HepG2 (cell line): ENCODE measurements at regions not wholly inside any gene's neighbourhood (a gene's known extent, or its start where the extent isn't known, plus 50 kb on each side); places are given as distances from the start of the nearest gene placed in this dataset.

Experiments
- MATR3 ChIP-seq: sonication (generic); formaldehyde crosslinking; IDR thresholded peaks from 2 replicates; pipeline ENCODE4 v1.4.0; 2020; ENCODE audit warnings: missing genetic modification reagents
- PHB2 ChIP-seq: fragments of 450-650 bp; IDR thresholded peaks from 2 replicates; pipeline ENCODE4 v1.6.1; 2018; ENCODE audit not compliant: partially characterized antibody
- PHF8 ChIP-seq: sonication (generic); formaldehyde crosslinking; IDR thresholded peaks from 2 replicates; pipeline ENCODE4 v1.5.0; 2020; ENCODE audit warnings: missing genetic modification reagents
- RARA ChIP-seq: IDR thresholded peaks from 2 replicates; pipeline ENCODE4 v1.6.1; 2016; ENCODE audit warnings: missing genetic modification reagents, missing compliant biosample characterization
- ZFY ChIP-seq: sonication (generic); formaldehyde crosslinking; IDR thresholded peaks from 2 replicates; pipeline ENCODE4 v1.4.0; 2020; ENCODE audit warnings: missing genetic modification reagents
- ZNF3 ChIP-seq: IDR thresholded peaks from 2 replicates; pipeline ENCODE4 v1.7.0; 2017; ENCODE audit warnings: inconsistent platforms
- ZNF367 ChIP-seq: sonication (generic); formaldehyde crosslinking; IDR thresholded peaks from 2 replicates; pipeline ENCODE4 v1.4.0; 2020; ENCODE audit warnings: missing genetic modification reagents, borderline replicate concordance
- ZNF382 ChIP-seq: sonication (generic); formaldehyde crosslinking; IDR thresholded peaks from 2 replicates; pipeline ENCODE4 v1.5.0; 2020; ENCODE audit warnings: missing genetic modification reagents, mild to moderate bottlenecking, borderline replicate concordance
- ZNF775 ChIP-seq: sonication (generic); formaldehyde crosslinking; IDR thresholded peaks from 2 replicates; pipeline ENCODE4 v1.4.0; 2020; ENCODE audit warnings: missing genetic modification reagents, mild to moderate bottlenecking, moderate library complexity, borderline replicate concordance
- TF ChIP-seq, protein P1 (sequence below): sonication (generic); formaldehyde crosslinking; IDR thresholded peaks from 2 replicates; pipeline ENCODE4 v1.4.0; 2020; ENCODE audit warnings: missing genetic modification reagents
- TF ChIP-seq, protein P2 (sequence below): IDR thresholded peaks from 2 replicates; pipeline ENCODE4 v1.6.1; 2018; ENCODE audit warnings: missing genetic modification reagents
- TF ChIP-seq, protein P3 (sequence below): sonication (generic); formaldehyde crosslinking; IDR thresholded peaks from 2 replicates; pipeline ENCODE4 v1.5.0; 2020; ENCODE audit warnings: mild to moderate bottlenecking, missing genetic modification reagents
- TF ChIP-seq, protein P4 (sequence below): IDR thresholded peaks from 2 replicates; pipeline ENCODE4 v1.6.1; 2016; ENCODE audit warnings: low read depth, missing genetic modification reagents, missing compliant biosample characterization
- TF ChIP-seq, protein P5 (sequence below), 2 experiments: sonication (generic) in 1 of 2; formaldehyde crosslinking in 1 of 2; IDR thresholded peaks; 2 replicates each; pipeline versions ENCODE4 v1.4.0 to v1.6.1; 2018 to 2020; ENCODE audit warnings: missing genetic modification reagents in 2 of 2, borderline replicate concordance in 1 of 2, low read depth in 1 of 2, mild to moderate bottlenecking in 1 of 2, missing biosample characterization in 1 of 2

DNA sequence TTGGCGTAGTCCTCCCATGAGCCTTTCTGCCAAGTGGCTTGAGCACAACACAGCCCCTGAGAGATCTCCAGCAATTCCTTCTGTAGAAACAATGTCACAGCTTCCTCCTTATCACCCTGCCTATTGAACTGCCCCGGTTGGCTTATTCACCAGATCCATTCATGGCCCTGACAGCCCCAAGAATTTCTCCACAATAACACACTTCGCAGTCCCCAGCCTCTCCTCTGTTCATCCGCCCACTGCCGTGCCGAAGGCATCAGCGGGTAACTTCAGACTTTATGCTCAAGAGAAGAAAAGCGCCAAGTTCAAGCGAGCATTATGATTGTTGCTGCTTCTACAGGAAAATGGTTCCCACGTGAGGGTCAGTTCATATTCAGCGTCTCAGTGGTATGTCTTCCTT is 403.9 kb downstream of the VPS13C start (continued):
- TF ChIP-seq, protein P1, sequence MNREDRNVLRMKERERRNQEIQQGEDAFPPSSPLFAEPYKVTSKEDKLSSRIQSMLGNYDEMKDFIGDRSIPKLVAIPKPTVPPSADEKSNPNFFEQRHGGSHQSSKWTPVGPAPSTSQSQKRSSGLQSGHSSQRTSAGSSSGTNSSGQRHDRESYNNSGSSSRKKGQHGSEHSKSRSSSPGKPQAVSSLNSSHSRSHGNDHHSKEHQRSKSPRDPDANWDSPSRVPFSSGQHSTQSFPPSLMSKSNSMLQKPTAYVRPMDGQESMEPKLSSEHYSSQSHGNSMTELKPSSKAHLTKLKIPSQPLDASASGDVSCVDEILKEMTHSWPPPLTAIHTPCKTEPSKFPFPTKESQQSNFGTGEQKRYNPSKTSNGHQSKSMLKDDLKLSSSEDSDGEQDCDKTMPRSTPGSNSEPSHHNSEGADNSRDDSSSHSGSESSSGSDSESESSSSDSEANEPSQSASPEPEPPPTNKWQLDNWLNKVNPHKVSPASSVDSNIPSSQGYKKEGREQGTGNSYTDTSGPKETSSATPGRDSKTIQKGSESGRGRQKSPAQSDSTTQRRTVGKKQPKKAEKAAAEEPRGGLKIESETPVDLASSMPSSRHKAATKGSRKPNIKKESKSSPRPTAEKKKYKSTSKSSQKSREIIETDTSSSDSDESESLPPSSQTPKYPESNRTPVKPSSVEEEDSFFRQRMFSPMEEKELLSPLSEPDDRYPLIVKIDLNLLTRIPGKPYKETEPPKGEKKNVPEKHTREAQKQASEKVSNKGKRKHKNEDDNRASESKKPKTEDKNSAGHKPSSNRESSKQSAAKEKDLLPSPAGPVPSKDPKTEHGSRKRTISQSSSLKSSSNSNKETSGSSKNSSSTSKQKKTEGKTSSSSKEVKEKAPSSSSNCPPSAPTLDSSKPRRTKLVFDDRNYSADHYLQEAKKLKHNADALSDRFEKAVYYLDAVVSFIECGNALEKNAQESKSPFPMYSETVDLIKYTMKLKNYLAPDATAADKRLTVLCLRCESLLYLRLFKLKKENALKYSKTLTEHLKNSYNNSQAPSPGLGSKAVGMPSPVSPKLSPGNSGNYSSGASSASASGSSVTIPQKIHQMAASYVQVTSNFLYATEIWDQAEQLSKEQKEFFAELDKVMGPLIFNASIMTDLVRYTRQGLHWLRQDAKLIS (CRISPR knock-in tag), result no peak
- no peak for TF ChIP-seq MATR3 (CRISPR knock-in tag)
- no peak for TF ChIP-seq PHF8 (CRISPR knock-in tag)
- TF ChIP-seq, protein P2, sequence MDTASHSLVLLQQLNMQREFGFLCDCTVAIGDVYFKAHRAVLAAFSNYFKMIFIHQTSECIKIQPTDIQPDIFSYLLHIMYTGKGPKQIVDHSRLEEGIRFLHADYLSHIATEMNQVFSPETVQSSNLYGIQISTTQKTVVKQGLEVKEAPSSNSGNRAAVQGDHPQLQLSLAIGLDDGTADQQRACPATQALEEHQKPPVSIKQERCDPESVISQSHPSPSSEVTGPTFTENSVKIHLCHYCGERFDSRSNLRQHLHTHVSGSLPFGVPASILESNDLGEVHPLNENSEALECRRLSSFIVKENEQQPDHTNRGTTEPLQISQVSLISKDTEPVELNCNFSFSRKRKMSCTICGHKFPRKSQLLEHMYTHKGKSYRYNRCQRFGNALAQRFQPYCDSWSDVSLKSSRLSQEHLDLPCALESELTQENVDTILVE (CRISPR knock-in tag), result no peak
- no peak for TF ChIP-seq ZNF367
- TF ChIP-seq RARA (CRISPR knock-in tag), result no peak
- TF ChIP-seq, protein P3, sequence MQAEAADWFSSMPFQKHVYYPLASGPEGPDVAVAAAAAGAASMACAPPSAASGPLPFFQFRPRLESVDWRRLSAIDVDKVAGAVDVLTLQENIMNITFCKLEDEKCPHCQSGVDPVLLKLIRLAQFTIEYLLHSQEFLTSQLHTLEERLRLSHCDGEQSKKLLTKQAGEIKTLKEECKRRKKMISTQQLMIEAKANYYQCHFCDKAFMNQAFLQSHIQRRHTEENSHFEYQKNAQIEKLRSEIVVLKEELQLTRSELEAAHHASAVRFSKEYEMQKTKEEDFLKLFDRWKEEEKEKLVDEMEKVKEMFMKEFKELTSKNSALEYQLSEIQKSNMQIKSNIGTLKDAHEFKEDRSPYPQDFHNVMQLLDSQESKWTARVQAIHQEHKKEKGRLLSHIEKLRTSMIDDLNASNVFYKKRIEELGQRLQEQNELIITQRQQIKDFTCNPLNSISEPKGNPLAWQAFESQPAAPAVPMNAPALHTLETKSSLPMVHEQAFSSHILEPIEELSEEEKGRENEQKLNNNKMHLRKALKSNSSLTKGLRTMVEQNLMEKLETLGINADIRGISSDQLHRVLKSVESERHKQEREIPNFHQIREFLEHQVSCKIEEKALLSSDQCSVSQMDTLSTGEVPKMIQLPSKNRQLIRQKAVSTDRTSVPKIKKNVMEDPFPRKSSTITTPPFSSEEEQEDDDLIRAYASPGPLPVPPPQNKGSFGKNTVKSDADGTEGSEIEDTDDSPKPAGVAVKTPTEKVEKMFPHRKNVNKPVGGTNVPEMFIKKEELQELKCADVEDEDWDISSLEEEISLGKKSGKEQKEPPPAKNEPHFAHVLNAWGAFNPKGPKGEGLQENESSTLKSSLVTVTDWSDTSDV (CRISPR knock-in tag), result no peak
- TF ChIP-seq, protein P4, sequence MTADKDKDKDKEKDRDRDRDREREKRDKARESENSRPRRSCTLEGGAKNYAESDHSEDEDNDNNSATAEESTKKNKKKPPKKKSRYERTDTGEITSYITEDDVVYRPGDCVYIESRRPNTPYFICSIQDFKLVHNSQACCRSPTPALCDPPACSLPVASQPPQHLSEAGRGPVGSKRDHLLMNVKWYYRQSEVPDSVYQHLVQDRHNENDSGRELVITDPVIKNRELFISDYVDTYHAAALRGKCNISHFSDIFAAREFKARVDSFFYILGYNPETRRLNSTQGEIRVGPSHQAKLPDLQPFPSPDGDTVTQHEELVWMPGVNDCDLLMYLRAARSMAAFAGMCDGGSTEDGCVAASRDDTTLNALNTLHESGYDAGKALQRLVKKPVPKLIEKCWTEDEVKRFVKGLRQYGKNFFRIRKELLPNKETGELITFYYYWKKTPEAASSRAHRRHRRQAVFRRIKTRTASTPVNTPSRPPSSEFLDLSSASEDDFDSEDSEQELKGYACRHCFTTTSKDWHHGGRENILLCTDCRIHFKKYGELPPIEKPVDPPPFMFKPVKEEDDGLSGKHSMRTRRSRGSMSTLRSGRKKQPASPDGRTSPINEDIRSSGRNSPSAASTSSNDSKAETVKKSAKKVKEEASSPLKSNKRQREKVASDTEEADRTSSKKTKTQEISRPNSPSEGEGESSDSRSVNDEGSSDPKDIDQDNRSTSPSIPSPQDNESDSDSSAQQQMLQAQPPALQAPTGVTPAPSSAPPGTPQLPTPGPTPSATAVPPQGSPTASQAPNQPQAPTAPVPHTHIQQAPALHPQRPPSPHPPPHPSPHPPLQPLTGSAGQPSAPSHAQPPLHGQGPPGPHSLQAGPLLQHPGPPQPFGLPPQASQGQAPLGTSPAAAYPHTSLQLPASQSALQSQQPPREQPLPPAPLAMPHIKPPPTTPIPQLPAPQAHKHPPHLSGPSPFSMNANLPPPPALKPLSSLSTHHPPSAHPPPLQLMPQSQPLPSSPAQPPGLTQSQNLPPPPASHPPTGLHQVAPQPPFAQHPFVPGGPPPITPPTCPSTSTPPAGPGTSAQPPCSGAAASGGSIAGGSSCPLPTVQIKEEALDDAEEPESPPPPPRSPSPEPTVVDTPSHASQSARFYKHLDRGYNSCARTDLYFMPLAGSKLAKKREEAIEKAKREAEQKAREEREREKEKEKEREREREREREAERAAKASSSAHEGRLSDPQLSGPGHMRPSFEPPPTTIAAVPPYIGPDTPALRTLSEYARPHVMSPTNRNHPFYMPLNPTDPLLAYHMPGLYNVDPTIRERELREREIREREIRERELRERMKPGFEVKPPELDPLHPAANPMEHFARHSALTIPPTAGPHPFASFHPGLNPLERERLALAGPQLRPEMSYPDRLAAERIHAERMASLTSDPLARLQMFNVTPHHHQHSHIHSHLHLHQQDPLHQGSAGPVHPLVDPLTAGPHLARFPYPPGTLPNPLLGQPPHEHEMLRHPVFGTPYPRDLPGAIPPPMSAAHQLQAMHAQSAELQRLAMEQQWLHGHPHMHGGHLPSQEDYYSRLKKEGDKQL, result no peak
- TF ChIP-seq ZNF775 (CRISPR knock-in tag), result no peak
- TF ChIP-seq PHB2, result no peak
- no peak for TF ChIP-seq ZNF3 (CRISPR knock-in tag)
- TF ChIP-seq ZFY (CRISPR knock-in tag), result no peak
- TF ChIP-seq ZNF382 (CRISPR knock-in tag), result no peak
- TF ChIP-seq, protein P5, sequence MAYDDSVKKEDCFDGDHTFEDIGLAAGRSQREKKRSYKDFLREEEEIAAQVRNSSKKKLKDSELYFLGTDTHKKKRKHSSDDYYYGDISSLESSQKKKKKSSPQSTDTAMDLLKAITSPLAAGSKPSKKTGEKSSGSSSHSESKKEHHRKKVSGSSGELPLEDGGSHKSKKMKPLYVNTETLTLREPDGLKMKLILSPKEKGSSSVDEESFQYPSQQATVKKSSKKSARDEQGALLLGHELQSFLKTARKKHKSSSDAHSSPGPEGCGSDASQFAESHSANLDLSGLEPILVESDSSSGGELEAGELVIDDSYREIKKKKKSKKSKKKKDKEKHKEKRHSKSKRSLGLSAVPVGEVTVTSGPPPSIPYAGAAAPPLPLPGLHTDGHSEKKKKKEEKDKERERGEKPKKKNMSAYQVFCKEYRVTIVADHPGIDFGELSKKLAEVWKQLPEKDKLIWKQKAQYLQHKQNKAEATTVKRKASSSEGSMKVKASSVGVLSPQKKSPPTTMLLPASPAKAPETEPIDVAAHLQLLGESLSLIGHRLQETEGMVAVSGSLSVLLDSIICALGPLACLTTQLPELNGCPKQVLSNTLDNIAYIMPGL (CRISPR knock-in tag; IDR thresholded peaks at IDR 0.05; ENCODE audit: borderline replicate concordance in 1 of 2, low read depth in 1 of 2), result no peak
